ENCODE measurements at regions not wholly inside any gene's neighbourhood (a gene's known extent, or its start where the extent isn't known, plus 50 kb on each side); places are given as distances from the start of the nearest gene placed in this dataset.

DNA sequence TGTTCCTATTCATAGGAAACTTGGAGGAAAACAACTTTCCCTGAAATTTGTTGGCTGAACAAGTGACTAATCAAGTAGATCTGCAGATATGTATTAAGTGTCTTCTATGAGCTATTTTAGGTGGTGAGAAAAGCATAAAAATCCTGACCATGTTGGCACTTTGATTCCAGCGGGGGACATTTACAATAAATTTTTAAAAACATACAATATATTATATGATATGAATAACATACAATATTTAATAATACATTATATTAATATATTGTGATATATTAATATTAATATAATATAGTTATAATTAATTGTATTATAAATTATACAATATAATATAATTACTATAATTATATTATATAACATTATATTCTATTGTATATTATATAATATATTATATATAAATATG, 362.9 kb upstream of the SOX9 start:
- TF ChIP-seq, protein P1, sequence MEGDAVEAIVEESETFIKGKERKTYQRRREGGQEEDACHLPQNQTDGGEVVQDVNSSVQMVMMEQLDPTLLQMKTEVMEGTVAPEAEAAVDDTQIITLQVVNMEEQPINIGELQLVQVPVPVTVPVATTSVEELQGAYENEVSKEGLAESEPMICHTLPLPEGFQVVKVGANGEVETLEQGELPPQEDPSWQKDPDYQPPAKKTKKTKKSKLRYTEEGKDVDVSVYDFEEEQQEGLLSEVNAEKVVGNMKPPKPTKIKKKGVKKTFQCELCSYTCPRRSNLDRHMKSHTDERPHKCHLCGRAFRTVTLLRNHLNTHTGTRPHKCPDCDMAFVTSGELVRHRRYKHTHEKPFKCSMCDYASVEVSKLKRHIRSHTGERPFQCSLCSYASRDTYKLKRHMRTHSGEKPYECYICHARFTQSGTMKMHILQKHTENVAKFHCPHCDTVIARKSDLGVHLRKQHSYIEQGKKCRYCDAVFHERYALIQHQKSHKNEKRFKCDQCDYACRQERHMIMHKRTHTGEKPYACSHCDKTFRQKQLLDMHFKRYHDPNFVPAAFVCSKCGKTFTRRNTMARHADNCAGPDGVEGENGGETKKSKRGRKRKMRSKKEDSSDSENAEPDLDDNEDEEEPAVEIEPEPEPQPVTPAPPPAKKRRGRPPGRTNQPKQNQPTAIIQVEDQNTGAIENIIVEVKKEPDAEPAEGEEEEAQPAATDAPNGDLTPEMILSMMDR (IDR thresholded peaks at IDR 0.05) = no peak
- TF ChIP-seq EZH2 (IDR thresholded peaks at IDR 0.05; ENCODE audit: borderline replicate concordance, insufficient read depth, low read depth, low read length, poor library complexity, severe bottlenecking) = no peak
- Histone ChIP-seq H3K27me3 (replicated peaks in 1 of 4; ENCODE audit: control extremely low read depth in 1 of 4, control insufficient read depth in 3 of 4, insufficient read depth in 4 of 4, low read length in 3 of 4) (no peaks in the 10 kb centered on the region), H3K9ac (ENCODE audit: low read length) (no peak overlapping the region), H2AFZ (ENCODE audit: insufficient read depth, low read depth, low read length, poor library complexity, severe bottlenecking) (no peak overlapping the region), H3K9me3 (ENCODE audit: control extremely low read depth in 1 of 3, control insufficient read depth in 2 of 3, insufficient read depth in 1 of 3, low read length in 2 of 3) (peaks cover 0 to 3% (median 0%) of the 10 kb centered on the region in 3 donors), H3K4me3 (ENCODE audit: control extremely low read depth in 1 of 5, extremely low read depth in 1 of 5, insufficient read depth in 1 of 5, low read depth in 2 of 5, low read length in 4 of 5) (no peak overlapping the region), H3K36me3 (replicated peaks in 1 of 2; ENCODE audit: control extremely low read depth in 1 of 2, control insufficient read depth in 1 of 2, extremely low read depth in 1 of 2, insufficient read depth in 2 of 2, low read length in 1 of 2) (no peaks in the 10 kb centered on the region), H4K20me1 (ENCODE audit: control insufficient read depth, insufficient read depth, low read length, poor library complexity, severe bottlenecking) (no peaks in the 10 kb centered on the region), H3K27ac (ENCODE audit: low read length in 2 of 2) (no peak overlapping the region), H3K4me1 (ENCODE audit: control insufficient read depth in 2 of 2, insufficient read depth in 2 of 2, low read length in 2 of 2) (no peaks in the 10 kb centered on the region), H3K79me2 (ENCODE audit: control insufficient read depth, insufficient read depth, low read length) (no peaks in the 10 kb centered on the region), H3K4me2 (replicated peaks; ENCODE audit: low read depth, low read length, poor library complexity, severe bottlenecking) (no peak overlapping the region)
- WGBS (ENCODE audit: insufficient coverage) = no CpG with 5 or more reads among the region's 1 CpG
- ChIA-PET CTCF (no interaction called here), POLR2A (no interaction called here)
- no peak for DNase-seq
- Mint-ChIP-seq H3K9me3 (ENCODE audit: insufficient read depth) (peaks cover 2% of the 10 kb centered on the region), H3K4me3 (no peak overlapping the region), H3K27me3 (no peaks in the 10 kb centered on the region), H3K4me1 (no peaks in the 10 kb centered on the region), H3K27ac (no peak overlapping the region)
- intact Hi-C loops (cut with micrococcal nuclease) = no loop called here
- ATAC-seq (ENCODE audit: low read depth) = no peak

DNA sequence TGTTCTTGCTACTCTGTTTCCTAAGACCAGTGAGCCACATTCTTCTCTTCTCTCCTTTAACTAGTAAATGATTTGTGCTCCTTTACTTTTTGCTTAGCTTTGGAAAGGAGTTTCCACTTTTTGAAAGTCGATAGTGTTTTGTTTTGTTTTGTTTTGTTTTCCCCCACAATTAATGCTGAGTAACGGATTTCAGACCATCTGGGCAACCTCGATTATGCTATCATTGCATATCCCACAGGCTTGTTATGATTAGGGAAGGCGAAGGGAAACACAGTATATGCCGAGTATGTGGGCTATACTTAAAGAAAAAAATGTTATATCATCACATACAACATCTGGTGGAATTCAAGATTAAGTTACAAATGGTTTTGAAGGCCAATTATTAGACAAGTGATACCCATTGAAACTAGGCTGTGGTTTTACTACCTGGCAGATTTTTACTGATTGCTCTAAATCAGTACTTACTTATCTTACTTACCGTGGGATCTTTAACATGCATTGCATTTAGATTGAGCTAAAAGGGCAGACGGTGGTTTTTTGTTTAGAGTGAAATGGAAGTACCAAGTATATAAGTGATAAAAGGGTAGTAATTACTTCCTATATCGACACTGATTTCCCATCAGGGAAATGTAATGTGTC, 361.3 kb upstream of the SOX9 start:
- POLR2A ChIA-PET = no interaction called here

More for the DNA sequence above, 361.3 kb upstream of the SOX9 start:
- Histone ChIP-seq H3K79me2 (ENCODE audit: control insufficient read depth, insufficient read depth, low read length) (no peaks in the 10 kb centered on the region), H4K20me1 (ENCODE audit: control insufficient read depth, insufficient read depth, low read length, poor library complexity, severe bottlenecking) (no peaks in the 10 kb centered on the region), H3K27me3 (replicated peaks in 1 of 4; ENCODE audit: control extremely low read depth in 1 of 4, control insufficient read depth in 3 of 4, insufficient read depth in 4 of 4, low read length in 3 of 4) (no peaks in the 10 kb centered on the region), H3K9ac (ENCODE audit: low read length) (no peak overlapping the region), H3K27ac (ENCODE audit: low read length in 2 of 2) (no peak overlapping the region), H3K4me2 (replicated peaks; ENCODE audit: low read depth, low read length, poor library complexity, severe bottlenecking) (no peak overlapping the region), H3K36me3 (replicated peaks in 1 of 2; ENCODE audit: control extremely low read depth in 1 of 2, control insufficient read depth in 1 of 2, extremely low read depth in 1 of 2, insufficient read depth in 2 of 2, low read length in 1 of 2) (no peaks in the 10 kb centered on the region), H2AFZ (ENCODE audit: insufficient read depth, low read depth, low read length, poor library complexity, severe bottlenecking) (no peak overlapping the region), H3K4me3 (ENCODE audit: control extremely low read depth in 1 of 5, extremely low read depth in 1 of 5, insufficient read depth in 1 of 5, low read depth in 2 of 5, low read length in 4 of 5) (no peak overlapping the region), H3K4me1 (ENCODE audit: control insufficient read depth in 2 of 2, insufficient read depth in 2 of 2, low read length in 2 of 2) (no peaks in the 10 kb centered on the region), H3K9me3 (ENCODE audit: control extremely low read depth in 1 of 3, control insufficient read depth in 2 of 3, insufficient read depth in 1 of 3, low read length in 2 of 3) (peaks cover 0 to 3% (median 0%) of the 10 kb centered on the region in 3 donors)
- TF ChIP-seq, protein P1 (IDR thresholded peaks at IDR 0.05) = no peak
- TF ChIP-seq EZH2 (IDR thresholded peaks at IDR 0.05; ENCODE audit: borderline replicate concordance, insufficient read depth, low read depth, low read length, poor library complexity, severe bottlenecking) = no peak
- CTCF ChIA-PET = no interaction called here
- Mint-ChIP-seq H3K9me3 (ENCODE audit: insufficient read depth) (peaks cover 2% of the 10 kb centered on the region), H3K27ac (no peak overlapping the region), H3K4me1 (no peaks in the 10 kb centered on the region), H3K27me3 (no peaks in the 10 kb centered on the region), H3K4me3 (no peak overlapping the region)
- WGBS (ENCODE audit: insufficient coverage) = no CpG with 5 or more reads among the region's 8 CpGs
- ATAC-seq (ENCODE audit: low read depth) (no peak), DNase-seq (no peak)
- intact Hi-C loops (cut with micrococcal nuclease) = no loop called here

All from B cell (primary cell).